HK-2 (cell line): ENCODE measurements at regions not wholly inside any gene's neighbourhood (a gene's known extent, or its start where the extent isn't known, plus 50 kb on each side); places are given as distances from the start of the nearest gene placed in this dataset.

Source experiments
- DNase-seq: peaks from one replicate; pipeline ENCODE4 v3.0.0-alpha.2; 2018; ENCODE audit not compliant: unreplicated experiment

GRCh38 chr11:62073061-62073460, 50.8 kb upstream of the INCENP start:
- DNase-seq = no peak

- DNase-seq = no peak
These were observed 52.4 kb upstream of the INCENP start for GRCh38 chr11:62071408-62071807.

- no peak for DNase-seq
These were observed 53.6 kb upstream of the INCENP start for GRCh38 chr11:62069986-62070919.

- no peak for DNase-seq
These were observed 54.4 kb upstream of the INCENP start for GRCh38 chr11:62069374-62069773.

- DNase-seq = no peak
These were observed 55.1 kb upstream of the INCENP start for GRCh38 chr11:62068730-62069129.

- no peak for DNase-seq
These were observed 56.1 kb upstream of the INCENP start for GRCh38 chr11:62067741-62068140.

- DNase-seq = no peak
These were observed 59.6 kb upstream of the INCENP start for GRCh38 chr11:62064221-62064620.

GRCh38 chr11:62062223-62062861, 61.5 kb upstream of the INCENP start:
- DNase-seq = no peak

- no peak for DNase-seq
These were observed 62.2 kb upstream of the INCENP start for GRCh38 chr11:62061356-62062222.

GRCh38 chr11:62057069-62057468, 66.7 kb upstream of the INCENP start:
- no peak for DNase-seq

GRCh38 chr11:62055970-62056369, 67.8 kb upstream of the INCENP start:
- no peak for DNase-seq

- DNase-seq = no peak
These were observed 69.2 kb upstream of the INCENP start for GRCh38 chr11:62054484-62055121.

- DNase-seq = no peak
These were observed 69.7 kb upstream of the INCENP start for GRCh38 chr11:62054081-62054480.

DNA sequence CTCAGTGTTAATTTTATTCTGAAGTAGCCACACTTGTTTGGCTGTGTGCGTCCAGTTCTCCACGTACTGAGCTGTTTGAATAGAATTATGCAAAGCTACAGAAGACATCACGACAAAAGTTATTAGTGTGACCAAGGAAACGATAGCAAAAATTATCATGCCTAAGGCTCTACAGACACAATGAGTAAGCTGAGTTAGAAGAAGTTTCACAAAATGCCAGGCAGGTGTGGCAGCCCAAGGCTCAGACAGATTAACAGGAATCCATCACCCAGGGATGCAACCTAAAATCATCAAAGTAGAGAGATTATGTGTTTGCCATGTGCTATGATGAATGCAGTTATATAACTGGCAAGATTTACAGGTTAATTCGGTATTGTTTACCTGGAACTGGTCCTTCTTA, 73.1 kb upstream of the INCENP start:
- DNase-seq = no peak

GRCh38 chr11:62048100-62048499, 75.7 kb upstream of the INCENP start:
- DNase-seq = no peak

GRCh38 chr11:62046568-62047100, 77.2 kb upstream of the INCENP start:
- DNase-seq = no peak

GRCh38 chr11:62044639-62045121, 77.2 kb upstream of the FTH1 start:
- DNase-seq = no peak

- DNase-seq = no peak
These were observed 67.9 kb upstream of the FTH1 start for GRCh38 chr11:62035293-62035692.

DNA sequence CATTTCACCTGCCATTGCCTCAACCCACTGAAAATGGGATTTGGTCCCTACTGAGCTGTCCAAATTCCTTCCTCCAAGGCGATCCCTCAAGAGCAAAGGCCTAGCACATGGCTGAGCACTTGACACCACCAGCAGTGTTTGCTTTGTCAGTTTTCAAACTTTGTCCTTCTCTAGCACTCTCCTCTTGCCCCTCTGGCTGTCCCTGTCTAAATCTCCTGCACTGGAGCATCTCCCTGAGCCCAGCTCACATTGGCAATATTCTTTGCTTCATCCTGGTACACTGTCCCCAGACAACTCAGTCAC, 66.6 kb upstream of the FTH1 start:
- no peak for DNase-seq

DNA sequence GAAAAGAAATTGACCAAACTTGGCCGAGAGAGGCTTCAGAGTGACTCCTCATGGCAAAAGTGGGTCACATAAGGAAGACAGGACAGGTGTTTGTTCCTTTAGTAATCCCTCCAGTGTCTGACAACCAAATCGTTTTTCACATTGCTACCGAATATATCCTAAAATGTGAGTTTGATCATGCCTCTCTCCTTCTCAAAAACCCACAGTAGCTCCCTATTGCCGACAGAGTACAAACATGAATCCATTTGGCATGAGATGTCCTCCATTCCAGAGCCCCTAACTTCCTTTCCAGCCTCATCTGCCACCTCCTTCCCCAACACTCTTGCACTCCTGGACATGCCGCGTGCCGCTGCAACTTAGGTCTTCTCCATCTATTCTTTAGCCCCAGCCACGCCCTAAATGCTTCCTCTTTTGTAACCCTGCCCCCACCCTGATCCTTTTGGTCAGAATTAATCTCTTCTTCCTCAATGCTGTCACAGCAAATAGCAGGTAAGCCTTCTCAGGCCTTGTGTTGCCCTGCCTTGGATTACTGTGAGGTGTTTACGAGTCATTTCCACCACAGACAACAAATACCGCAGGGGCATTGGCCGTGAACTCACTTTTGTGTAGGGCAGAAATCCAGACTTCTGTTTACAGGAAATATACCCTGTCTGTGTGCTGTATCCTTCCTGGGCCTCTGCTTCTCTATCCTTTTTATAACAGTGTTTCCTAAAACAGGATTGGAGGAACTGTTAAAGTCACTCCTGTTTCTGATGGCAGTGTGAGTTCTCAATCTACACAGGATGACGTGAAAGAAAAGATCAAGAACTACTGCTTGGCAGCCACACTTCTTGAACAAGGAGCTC, 66.0 kb upstream of the FTH1 start:
- no peak for DNase-seq
